ENCODE measurements at regions not wholly inside any gene's neighbourhood (a gene's known extent, or its start where the extent isn't known, plus 50 kb on each side); places are given as distances from the start of the nearest gene placed in this dataset.

DNA sequence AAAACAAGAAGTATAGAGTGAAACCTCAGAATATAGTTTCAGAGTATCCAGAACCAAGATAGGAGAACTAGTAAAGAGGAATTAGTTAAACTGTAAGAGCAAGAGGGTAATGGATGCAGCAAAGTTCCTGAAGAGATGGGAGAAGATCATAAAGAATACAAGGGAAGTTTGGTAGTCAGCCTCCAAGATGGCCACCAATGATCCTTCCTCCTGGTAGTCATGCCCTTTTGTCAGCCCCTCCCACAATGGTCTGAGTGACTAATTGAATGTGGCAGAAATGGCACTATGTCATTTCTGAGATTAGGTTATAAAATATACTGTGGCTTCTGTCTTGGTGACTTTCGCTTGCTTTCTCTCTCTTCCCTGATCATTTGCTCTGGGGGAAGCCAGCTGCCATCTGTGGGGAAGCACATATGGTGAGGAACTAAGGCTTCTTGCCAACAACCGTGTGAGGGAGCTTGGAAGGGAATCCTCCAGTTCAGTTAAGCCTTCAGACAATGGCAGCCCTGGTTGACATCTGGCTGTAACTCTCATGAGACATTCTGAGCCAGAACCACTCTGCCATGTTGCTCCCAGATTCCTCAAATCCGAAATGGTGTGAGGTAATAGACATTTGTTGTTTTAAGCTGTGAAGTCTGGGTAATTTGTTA, 55.3 kb upstream of the AMN1 start:
- no peak for TF ChIP-seq CTCF (IDR thresholded peaks at IDR 0.05)
- no peak for TF ChIP-seq POLR2A (IDR thresholded peaks at IDR 0.05)

Data from uterus (tissue), 2 donors.